GM21737 (cell line): ENCODE measurements at regions not wholly inside any gene's neighbourhood (a gene's known extent, or its start where the extent isn't known, plus 50 kb on each side); places are given as distances from the start of the nearest gene placed in this dataset.

Experiments
- ATAC-seq: cut with Tn5 transposase; IDR thresholded peaks from one replicate; pipeline ENCODE4 v1.9.1; 2021; ENCODE audit warnings: mild to moderate bottlenecking, moderate library complexity; ENCODE audit not compliant: unreplicated experiment

DNA sequence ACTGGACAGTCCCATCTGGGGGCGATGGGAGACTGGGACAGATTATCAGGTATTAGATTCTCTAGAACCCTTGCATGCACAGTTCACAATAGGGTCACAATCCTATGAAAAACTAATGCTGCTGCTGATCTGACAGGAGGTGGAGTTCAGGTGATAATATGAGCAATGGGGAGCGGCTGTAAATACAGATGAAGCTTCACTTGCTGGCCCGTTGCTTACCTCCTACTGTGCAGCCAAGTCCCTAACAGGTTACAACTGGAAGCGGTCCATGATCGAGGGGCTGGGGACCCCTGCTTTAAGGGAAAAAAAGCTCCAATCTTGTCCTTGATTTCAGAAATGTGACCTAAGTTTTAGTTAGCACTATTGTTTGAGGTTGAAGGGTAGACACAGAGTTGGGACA lies 175.2 kb downstream of the ZNF330 start:
- no peak for ATAC-seq

DNA sequence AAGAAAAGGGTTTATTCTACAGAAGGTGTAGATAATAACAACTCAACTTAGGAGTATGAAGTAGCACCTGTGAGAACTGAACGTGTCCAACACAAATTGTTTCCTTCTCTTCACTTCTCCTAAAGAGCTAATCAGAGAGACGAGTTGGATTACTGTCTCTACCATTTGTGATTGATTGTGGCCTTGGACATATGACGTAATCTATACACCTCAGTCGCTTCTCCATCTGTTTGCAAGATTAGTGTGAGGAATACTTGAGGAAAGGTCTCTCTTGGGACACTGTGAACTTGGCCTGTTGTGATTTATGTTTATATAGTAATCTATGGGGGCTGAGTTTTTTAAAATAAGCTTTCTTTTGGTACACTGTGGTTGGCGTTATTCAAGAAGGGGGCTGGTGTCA lies 182.0 kb downstream of the ZNF330 start:
- no peak for ATAC-seq

DNA sequence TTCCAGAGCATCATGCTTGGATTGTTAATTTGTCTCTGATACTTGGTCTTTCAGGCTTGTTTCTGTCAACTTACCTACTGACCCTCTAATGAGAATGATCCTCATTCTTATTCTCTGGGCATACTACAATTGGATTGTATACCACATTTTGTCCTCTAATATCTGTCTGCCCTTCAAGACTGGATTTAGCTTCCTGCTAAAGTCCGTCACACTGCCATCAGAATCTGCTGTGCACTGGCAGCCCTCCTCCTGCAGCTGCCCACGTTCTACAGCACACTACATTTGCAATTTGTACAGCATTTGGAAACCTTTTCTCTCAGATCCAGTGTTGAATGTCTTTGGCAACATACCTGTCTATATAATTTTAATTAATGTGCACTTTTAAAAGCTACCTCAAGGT lies 183.1 kb downstream of the ZNF330 start:
- no peak for ATAC-seq

DNA sequence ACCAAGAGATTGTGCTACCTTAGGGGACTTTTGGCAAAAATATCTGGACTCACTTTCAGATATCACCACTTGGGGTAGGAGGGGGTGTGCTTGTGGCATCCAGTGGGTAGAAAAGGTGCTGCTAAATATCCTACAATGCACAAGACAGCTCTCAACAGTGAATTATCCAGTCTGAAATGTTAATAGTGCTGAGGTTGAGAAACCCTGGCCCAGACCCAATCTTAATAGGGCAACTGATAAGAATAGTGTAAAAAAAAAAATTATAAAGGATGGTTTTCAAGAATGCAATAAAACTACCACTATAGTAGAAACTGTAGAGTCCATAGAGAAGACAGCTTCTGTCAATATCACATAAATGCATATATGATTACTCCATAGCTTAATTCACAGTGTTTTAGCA lies 185.5 kb downstream of the ZNF330 start:
- no peak for ATAC-seq

DNA sequence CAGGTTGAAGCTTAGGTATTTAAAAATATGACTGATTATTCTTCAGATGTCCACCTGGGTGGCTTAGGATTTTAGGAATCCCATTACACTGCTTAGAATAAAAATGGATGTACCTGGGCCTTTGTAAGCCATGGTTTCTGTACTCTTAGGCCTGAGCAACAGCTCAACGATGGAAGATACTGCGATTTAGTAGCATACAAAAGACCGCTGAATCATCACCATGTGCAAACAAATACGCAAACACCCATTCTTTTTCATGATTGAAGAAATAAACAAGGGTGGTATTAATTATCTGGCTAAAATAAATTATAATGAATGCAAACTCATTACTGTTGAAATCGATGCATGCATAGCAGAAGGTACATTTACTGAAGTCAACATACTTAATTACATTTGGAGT lies 188.9 kb downstream of the ZNF330 start:
- no peak for ATAC-seq

DNA sequence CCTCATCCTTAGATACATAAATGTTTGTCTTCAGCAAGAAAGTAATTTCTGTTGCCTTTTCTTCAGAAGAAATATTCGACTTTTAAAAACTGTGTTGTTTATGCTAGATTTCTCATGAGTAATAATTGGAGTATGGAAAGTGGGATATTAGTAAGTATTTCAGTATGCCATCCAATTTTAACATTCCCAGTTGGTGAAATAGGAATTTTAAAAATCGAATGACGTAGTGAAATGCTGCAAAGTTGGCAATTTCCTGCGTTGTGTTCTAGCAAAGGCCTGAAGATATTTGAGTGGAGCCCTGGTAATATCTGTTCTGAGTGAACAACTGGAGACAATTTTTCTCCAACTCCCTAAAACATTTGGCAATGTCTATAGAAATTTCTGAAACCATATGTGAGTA lies 190.1 kb downstream of the ZNF330 start:
- no peak for ATAC-seq

DNA sequence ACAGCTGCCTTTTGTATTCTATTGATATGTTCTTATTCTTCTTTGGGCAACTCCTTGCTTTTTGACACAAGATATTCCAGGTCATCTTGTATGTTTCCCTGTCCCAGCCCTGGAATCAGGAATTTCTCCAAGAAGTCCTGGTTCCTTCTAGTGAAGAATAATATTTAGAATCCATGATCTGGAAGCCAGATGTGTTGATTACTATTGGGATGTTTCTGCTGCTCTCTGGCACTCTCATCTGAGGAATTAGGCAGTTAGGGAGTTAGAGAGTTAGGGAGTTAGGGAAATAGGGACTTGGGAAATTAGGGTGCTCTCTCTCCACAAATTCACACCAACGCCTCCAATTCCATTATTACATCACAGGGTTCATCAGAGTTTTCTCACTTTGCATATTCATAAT lies 191.2 kb downstream of the ZNF330 start:
- ATAC-seq, result no peak

DNA sequence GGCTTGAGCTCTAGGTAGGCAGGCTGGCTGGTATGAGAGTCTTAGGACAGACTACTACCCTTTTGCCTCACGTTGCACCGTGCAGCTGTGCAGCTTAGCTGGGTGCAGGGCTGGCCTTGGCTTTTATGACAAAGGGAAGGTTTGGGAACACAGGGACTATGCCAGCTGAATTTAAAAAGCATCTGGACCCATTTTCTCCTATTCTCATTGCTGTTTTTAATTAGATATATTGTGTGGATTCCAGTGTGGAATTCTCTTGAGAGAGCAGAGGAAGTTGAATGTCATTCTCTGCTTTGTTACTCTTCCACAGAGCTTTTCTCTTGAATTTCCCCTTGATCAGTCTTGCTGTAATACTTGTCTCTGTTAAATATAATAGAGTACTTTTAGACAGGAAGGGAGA lies 192.7 kb downstream of the ZNF330 start:
- ATAC-seq, result no peak

DNA sequence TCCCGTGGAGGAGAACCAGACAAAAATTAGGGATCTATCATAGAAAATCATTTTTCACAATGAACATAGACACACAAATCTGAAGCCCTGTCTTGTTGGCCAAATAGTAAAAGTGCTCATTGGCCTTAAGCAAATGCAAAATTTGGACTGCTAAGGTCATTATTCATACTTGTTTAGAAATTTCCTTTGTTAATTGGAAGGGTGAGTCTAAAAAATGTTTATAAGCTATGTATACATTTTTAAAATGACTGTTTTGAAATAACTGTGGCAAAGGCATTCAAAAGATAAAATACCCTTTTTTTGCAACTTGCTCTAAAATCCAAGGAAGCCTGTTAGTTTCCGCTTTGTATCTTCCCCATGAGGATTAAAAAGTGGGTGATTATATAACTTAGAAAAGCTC lies 195.0 kb downstream of the ZNF330 start:
- ATAC-seq, result no peak

DNA sequence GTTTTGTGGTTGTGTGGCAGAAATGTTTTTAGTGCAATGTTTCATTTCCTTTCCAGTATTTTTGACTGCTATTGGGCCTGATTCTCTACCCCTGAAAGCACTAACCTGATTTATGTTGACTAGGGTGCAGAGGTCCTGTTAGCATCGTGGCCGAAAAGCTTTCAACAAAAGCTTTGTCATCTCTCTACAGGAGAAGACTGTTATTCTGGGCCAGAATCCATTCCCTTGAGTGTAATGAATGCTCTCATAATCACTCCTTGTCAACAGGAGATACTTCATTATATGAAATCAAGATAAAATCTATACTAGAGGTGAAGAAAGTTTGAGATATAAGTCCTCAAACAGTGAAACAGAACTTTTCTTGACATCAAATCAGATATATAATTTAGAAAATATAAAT lies 195.5 kb downstream of the ZNF330 start:
- no peak for ATAC-seq

DNA sequence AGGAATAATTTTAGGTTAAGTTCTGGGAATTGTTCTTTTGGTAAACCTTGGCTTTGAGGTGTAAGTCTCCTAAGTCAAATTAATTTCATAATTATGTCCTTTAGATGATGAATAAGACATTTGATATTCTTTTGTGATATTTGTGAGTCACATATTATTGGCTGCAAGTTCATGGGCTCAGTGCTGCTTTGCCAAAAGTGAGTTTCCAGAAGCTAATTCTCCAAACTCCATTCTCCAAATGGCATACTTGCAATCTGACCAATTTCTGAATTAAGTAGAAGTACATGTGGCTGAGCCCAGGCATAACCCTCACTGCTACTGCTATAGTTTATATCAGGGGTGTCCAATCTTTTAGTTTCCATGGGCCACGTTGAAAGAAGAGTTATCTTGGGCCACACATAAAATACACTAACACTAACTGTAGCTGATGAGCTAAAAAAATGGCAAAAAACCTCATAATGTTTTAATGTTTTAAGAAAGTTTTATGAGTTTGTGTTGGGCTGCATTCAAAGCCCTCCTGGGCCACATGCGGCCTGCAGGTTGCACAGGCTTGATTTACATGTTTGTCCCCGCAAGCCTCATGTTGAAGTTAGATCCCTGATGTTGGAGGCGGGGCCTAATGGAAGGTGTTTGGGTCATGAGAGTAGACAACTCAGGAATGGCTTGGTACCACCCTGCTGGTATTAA lies 196.1 kb downstream of the ZNF330 start:
- ATAC-seq, result no peak

DNA sequence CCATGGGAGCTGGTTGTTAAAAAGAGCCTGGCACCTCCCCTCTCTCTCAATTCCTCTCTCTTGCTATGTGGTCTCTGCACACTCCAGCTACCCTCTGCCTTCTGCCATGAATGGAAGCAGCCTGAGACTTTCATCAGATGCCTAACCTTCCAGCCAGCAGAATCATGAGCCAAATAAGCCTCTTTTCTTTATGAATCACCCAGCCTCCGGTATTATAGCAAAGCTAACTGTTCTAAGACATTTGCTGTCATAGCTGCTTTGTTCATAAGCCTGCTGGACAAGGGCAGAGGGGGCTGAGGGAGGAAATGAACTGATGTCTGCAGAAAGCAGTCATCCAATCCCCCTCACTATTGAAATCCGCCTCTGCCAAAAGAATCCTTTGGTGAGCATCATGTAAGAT lies 196.7 kb downstream of the ZNF330 start:
- ATAC-seq, result no peak

DNA sequence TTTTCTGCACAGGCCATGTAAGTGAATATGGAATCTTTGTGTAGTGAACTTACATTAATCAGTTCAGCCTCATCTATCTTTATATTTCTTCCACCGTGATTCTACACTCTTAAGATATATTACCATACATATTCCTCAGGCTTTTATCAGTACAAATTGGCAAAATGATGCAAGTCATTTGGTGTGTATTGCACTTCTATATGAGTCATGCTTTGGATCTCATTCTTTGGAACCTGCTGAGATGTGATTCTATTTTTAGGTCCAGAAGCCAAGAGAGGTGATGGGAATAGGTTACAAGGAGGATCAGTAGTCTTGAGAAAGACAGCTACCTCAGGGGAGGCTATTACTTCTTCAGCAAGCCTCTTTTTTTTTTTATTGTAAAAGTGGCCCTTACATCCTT lies 204.4 kb downstream of the ZNF330 start:
- ATAC-seq, result no peak

DNA sequence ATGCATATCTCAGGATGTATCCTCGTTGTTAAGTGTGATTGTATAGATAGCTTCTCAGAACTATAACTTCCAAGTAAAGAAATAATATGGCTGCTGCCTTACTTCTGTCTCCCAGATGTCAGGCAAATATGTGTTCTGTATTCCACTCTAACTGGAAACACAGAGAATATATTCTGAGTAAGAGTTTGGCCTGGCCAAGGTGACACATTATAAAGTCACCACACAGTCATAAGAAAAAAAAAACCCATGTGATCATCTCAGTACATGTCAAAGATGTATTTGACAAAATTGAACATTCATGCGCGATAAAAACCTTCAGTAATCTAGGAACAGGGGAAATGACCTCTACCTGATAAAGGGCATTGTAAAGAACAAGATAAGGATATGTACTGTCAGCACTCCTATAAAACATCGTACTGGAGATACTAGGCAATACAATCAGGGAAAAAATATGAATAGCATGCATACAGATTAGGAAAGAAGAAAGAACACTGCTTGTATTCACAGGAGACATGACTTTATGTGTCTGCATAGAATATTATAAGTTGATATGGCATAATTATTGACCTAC lies 207.1 kb downstream of the ZNF330 start:
- no peak for ATAC-seq

DNA sequence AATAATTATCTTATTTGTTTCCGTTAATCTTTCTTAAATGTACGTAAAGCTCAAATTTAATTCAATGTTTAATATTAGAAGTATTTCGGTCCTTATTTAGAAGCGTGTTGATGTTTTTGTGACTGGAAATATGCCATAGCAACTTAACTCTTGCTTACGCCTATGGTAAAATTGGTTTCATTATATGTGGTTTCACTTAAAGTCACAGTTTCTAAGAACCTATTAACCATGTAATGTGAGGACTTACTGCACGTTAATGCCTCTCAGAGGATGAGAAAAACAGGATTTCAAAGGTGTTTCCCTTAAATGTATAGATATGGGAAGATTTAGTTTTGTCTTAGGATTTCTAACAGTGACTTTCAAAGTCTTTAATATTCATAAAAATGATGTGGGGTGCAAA lies 206.4 kb upstream of the IL15 start:
- no peak for ATAC-seq

DNA sequence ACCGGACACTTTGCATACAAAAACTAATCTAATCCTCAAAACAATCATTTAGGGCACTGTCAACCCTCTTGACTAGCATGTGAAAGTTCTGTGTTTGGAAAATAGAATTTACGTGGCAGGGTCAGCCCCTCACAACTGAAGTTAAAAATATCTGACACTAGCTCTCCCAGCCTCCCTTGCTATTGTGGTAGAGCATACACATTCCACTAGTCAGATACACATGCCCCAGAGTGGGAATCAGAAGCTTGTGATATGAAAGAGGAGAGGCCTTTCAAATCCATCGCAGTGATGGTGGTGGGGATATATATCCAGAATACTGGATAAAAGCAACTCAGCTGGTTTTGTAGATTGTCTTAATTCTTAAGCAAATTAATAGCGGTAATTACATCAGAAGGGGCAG lies 205.7 kb upstream of the IL15 start:
- no peak for ATAC-seq

DNA sequence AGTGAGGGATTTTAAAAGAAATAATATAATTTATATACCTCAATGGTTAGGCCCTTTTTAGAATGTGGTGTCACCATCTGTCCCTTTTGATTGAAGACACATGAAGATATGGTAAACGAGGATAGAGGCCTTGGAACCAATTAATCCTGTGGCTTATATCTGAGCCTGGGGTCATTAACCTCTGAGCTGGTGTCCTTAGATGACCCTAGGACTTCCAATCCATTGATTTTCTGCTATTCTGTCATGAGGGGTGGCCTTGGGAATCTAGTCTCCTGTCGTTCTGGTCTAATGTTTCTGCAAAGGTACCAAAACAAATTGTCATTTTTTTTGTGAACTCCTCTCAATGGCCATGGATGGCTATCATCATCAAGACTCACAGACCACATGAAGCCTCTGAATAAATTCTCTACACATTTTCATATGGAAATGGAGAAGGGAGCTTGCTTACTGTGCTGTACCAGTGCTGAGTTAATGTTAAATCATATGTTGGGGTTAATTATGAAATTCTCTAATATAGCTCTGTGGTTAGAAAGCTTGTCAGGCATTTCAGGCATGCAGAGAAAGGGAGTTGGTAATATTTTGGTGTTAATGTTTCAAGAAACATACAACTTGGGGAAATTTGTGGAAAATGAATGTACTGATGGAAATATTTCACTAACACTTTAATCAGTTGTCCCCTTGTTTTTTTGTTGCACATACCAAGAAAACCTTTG lies 204.2 kb upstream of the IL15 start:
- ATAC-seq, result no peak

DNA sequence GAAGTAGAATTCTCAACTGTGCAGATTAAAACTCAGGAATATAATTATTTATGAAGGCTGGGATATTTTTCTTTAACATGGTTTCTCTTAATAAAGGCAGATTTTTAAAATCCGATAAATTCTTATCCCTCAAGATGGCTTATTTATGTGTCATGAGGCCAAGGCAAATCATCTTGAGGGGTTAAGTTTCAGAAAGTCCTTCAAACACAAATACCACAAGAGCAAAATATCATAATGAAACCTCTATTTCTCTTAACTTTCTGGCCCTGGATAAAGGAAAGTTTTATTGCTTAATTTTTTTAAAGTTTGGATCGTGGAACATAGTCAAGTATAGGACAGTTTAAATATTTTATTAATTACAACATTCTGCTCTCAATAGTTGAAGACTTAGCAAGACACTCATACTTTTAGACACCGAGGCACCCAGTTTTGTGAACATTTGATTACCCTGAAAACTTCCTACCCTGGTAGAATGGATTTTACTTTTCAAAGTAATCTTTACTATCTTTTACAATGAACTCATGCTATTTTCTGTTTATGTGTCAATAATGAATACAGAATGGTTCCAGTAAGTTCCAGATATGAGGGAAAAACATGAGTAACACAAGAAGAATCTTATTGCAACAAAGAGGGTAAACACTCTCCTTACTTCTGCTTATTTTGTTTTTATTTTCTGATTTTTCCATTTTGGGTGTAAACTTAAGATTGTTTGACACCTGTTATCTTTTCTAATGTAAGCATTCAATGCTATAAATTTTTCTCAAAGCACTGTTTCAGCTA lies 200.7 kb upstream of the IL15 start:
- ATAC-seq, result no peak

DNA sequence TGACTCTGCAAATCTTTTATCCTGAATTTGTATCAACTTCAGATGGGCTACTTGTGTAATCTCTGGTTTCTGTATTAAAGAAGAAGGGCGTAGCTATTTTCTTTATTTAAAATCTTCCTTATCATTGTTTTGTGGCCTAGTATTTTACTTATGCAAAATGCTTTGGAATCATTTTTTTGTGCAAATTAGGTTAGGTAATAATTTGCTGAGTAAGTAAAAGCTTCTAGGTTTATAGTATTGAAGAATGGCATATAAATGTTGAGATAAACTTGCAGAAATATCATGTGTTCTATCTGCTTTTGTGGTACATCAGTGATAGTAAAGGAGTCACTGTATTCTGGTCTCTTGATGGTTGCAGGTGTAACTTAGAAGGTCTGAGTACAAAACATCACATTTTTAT lies 197.2 kb upstream of the IL15 start:
- no peak for ATAC-seq

DNA sequence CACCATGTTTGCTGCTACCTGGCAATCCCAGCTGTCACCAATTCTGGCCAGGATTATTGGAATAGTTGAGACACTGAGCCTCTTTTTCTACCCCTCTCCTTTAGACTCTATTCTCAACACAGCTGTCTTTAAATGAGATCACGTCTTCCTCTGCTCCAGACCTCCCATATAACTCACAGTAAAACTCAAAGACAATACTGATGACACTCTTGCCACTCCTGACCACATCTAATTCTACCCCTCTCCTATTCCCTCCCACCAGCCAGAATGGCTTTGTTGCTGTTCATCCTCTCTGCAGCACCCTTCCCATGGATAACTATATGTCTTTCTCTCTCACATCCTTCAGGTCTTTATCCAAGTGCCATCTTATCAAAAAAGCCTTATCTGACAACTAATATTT lies 188.6 kb upstream of the IL15 start:
- no peak for ATAC-seq

DNA sequence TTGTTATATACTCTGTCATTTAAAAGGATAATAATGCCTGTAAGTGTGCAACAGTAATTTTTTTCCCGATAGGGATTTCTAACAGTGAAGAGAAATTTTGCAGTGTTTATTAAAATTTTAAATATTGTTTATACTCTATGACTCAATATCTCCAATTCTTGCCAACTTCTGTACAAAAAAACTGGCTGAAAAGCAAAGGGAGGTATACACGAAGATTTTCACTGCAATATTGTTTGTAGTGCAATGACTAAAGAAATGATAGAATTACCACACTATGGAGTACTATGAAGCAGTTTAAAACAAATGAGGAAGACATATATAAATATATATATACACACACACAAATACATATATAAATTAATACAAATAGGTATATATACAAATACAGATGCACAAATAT lies 187.9 kb upstream of the IL15 start:
- no peak for ATAC-seq

DNA sequence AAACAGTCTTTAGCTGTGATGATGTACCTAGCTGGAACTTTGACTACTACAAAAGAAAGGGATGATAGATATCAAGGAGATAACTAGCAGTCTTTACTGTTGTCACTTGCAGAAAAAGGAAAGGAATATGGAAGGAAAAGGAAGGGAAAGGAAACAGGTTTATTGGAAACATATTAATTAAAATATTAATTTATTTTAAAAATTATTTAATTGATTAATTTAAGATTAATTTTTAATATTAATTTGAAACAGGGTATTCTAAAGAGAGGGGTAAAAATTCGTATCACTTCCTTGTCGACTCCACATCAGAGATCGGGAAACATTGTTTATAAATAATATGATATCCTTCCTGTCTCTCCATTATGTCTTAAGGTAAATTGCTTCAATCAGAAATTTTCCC lies 186.5 kb upstream of the IL15 start:
- ATAC-seq, result no peak
